Transverse colon (tissue), 4 donors: ENCODE measurements at regions not wholly inside any gene's neighbourhood (a gene's known extent, or its start where the extent isn't known, plus 50 kb on each side); places are given as distances from the start of the nearest gene placed in this dataset.

Source experiments
- POLR2A ChIP-seq: fragments of 450-650 bp; IDR thresholded peaks from one replicate; pipeline ENCODE4 v1.6.1; 2016; ENCODE audit warnings: antibody characterized with exemption, mild to moderate bottlenecking, moderate library complexity
- POLR2AphosphoS5 ChIP-seq, 3 donors: sonication (generic); formaldehyde crosslinking; IDR thresholded peaks; one replicate each; pipeline ENCODE4 v1.6.1; 2016; ENCODE audit warnings: antibody characterized with exemption in 3 of 3
- TF ChIP-seq, protein P1 (sequence below), 5 experiments: fragments of 200-600 bp in 3 of 5; fragments of 450-650 bp in 2 of 5; sonication (generic) in 3 of 5; IDR thresholded peaks; 1 replicate in 2 of 5; 2 replicates in 3 of 5; pipeline ENCODE4 v1.5.1; 2016 to 2017; ENCODE audit warnings: antibody characterized with exemption in 5 of 5, inconsistent platforms in 3 of 5, mild to moderate bottlenecking in 2 of 5, moderate library complexity in 1 of 5

DNA sequence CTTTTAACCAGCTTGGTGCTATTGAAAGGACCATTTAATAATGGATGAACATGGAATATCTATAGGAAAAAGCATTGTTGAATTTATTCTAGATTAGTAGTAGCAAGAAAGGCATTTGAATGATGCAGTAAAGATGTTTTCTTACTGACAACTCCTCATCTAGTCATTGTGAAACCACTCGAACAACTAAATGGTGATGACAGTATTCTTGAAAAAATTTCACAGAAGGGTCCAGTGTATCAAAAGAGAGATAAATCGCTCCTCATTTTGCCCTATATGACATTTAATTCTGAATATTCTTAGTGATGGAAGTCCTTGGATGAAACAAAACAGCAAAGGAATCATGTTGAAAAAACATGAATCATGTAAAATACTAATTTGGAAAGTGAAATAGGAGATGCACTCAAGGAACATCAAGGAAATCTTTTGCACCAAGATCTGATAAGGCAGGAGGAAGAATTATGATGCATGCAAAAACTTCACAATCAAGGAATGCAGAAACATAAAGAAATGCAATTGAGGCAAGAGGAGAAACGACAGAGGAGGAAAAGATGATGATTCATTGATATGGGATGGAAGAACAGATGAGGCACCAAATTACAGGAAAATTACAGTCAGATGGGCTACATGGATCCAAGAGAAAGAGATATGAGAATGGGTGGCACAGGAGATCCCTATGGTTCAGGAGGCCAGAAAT is 190.4 kb downstream of the DDX3Y start:
- TF ChIP-seq, protein P1, sequence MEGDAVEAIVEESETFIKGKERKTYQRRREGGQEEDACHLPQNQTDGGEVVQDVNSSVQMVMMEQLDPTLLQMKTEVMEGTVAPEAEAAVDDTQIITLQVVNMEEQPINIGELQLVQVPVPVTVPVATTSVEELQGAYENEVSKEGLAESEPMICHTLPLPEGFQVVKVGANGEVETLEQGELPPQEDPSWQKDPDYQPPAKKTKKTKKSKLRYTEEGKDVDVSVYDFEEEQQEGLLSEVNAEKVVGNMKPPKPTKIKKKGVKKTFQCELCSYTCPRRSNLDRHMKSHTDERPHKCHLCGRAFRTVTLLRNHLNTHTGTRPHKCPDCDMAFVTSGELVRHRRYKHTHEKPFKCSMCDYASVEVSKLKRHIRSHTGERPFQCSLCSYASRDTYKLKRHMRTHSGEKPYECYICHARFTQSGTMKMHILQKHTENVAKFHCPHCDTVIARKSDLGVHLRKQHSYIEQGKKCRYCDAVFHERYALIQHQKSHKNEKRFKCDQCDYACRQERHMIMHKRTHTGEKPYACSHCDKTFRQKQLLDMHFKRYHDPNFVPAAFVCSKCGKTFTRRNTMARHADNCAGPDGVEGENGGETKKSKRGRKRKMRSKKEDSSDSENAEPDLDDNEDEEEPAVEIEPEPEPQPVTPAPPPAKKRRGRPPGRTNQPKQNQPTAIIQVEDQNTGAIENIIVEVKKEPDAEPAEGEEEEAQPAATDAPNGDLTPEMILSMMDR (IDR thresholded peaks at IDR 0.05), result no peak
- no peak for TF ChIP-seq POLR2A
- TF ChIP-seq POLR2AphosphoS5 (IDR thresholded peaks at IDR 0.05), result no peak
